MM.1S (cell line): ENCODE measurements at regions not wholly inside any gene's neighbourhood (a gene's known extent, or its start where the extent isn't known, plus 50 kb on each side); places are given as distances from the start of the nearest gene placed in this dataset.
A peak's percentile ranks its signal among the peaks of the same experiment; 100 is the strongest.

Experiments
- DNase-seq: peaks from one replicate; pipeline ENCODE4 v3.0.0-alpha.2; 2015
- H2AFZ ChIP-seq: fragments of 300-600 bp; sonication (generic); 2 replicates; pipeline ENCODE4 v1.6.0; 2016; ENCODE audit warnings: antibody characterized with exemption, low read length
- H3F3A ChIP-seq: fragments of 300-600 bp; sonication (generic); 2 replicates; pipeline ENCODE4 v1.6.1; 2016; ENCODE audit warnings: mild to moderate bottlenecking, antibody characterized with exemption, low read length, moderate library complexity, mixed read lengths; ENCODE audit not compliant: insufficient read depth
- H3K27ac ChIP-seq: fragments of 300-600 bp; sonication (generic); 2 replicates; pipeline ENCODE4 v1.5.1; 2016; ENCODE audit warnings: mild to moderate bottlenecking, low read length
- H3K27me3 ChIP-seq: fragments of 300-600 bp; sonication (generic); replicated peaks from 2 replicates; pipeline ENCODE4 v1.6.0; 2016; ENCODE audit warnings: low read length; ENCODE audit not compliant: insufficient read depth
- H3K36me3 ChIP-seq: fragments of 300-600 bp; sonication (generic); replicated peaks from 2 replicates; pipeline ENCODE4 v1.6.1; 2016; ENCODE audit warnings: mild to moderate bottlenecking, low read length, mixed read lengths; ENCODE audit not compliant: insufficient read depth
- H3K4me1 ChIP-seq: fragments of 300-600 bp; sonication (generic); 2 replicates; pipeline ENCODE4 v1.6.1; 2016; ENCODE audit warnings: low read length, mixed read lengths
- H3K4me2 ChIP-seq: fragments of 300-600 bp; sonication (generic); 2 replicates; pipeline ENCODE4 v1.6.0; 2016; ENCODE audit warnings: low read depth, low read length
- H3K4me3 ChIP-seq: fragments of 300-600 bp; sonication (generic); 2 replicates; pipeline ENCODE4 v1.5.1; 2016; ENCODE audit warnings: low read length, mixed read lengths
- H3K79me2 ChIP-seq: fragments of 300-600 bp; sonication (generic); 2 replicates; pipeline ENCODE4 v1.6.1; 2016; ENCODE audit warnings: mixed run types, low read length, mixed read lengths
- H3K9ac ChIP-seq: fragments of 300-600 bp; sonication (generic); 2 replicates; pipeline ENCODE4 v1.6.1; 2016; ENCODE audit warnings: low read length, mixed read lengths
- H3K9me2 ChIP-seq: fragments of 300-600 bp; sonication (generic); replicated peaks from 2 replicates; pipeline ENCODE4 v1.6.1; 2016; ENCODE audit warnings: mild to moderate bottlenecking, low read length, mixed read lengths; ENCODE audit not compliant: insufficient read depth
- H3K9me3 ChIP-seq: fragments of 300-600 bp; sonication (generic); replicated peaks from 2 replicates; pipeline ENCODE4 v1.6.1; 2016; ENCODE audit warnings: mild to moderate bottlenecking, low read length, mixed read lengths; ENCODE audit not compliant: insufficient read depth
- H4K20me1 ChIP-seq: fragments of 300-600 bp; sonication (generic); 2 replicates; pipeline ENCODE4 v1.6.1; 2016; ENCODE audit warnings: mild to moderate bottlenecking, low read length, moderate library complexity, mixed read lengths; ENCODE audit not compliant: insufficient read depth
- CTCF ChIP-seq: fragments of 300-600 bp; sonication (generic); IDR thresholded peaks from 2 replicates; pipeline ENCODE4 v1.5.1; 2016; ENCODE audit warnings: antibody characterized with exemption, low read length, mixed read lengths
- EZH2 ChIP-seq: fragments of 300-600 bp; sonication (generic); optimal IDR thresholded peaks from 2 replicates; pipeline ENCODE3; 2017; ENCODE audit warnings: low read depth, mild to moderate bottlenecking, antibody characterized with exemption, low read length, mixed read lengths
- EZH2phosphoT487 ChIP-seq: fragments of 300-600 bp; sonication (generic); IDR thresholded peaks from 2 replicates; pipeline ENCODE4 v1.6.1; 2018; ENCODE audit warnings: antibody characterized with exemption, low read length

GRCh38 chr14:26199590-26200370, 398.1 kb downstream of the NOVA1 start:
- H3K4me1 ChIP-seq, result no peaks in the 10 kb centered on the region
- no peak overlapping the region for H2AFZ ChIP-seq
- H3K79me2 ChIP-seq, result no peaks in the 10 kb centered on the region
- no peaks in the 10 kb centered on the region for H3K36me3 ChIP-seq
- no peaks in the 10 kb centered on the region for H4K20me1 ChIP-seq
- H3K27ac ChIP-seq, result no peak overlapping the region
- H3K9me3 ChIP-seq, result no peaks in the 10 kb centered on the region
- no peak overlapping the region for H3K9ac ChIP-seq
- no peak overlapping the region for H3K4me2 ChIP-seq
- peak; percentile 71 for DNase-seq
- H3K4me3 ChIP-seq, result no peak overlapping the region
- no peaks in the 10 kb centered on the region for H3K9me2 ChIP-seq
- H3F3A ChIP-seq, result no peaks in the 10 kb centered on the region
- TF ChIP-seq EZH2phosphoT487 (no peak), EZH2 (no peak), CTCF (no peak)
- H3K27me3 ChIP-seq, result no peaks in the 10 kb centered on the region; the same call in 1 of the 2 replicates

GRCh38 chr14:26199096-26199495, 398.7 kb downstream of the NOVA1 start:
- H3K4me2 ChIP-seq, result no peak overlapping the region
- H3K4me1 ChIP-seq, result no peaks in the 10 kb centered on the region
- no peaks in the 10 kb centered on the region for H3K9me2 ChIP-seq
- no peak overlapping the region for H3K9ac ChIP-seq
- H3K79me2 ChIP-seq, result no peaks in the 10 kb centered on the region
- no peaks in the 10 kb centered on the region for H4K20me1 ChIP-seq
- no peaks in the 10 kb centered on the region for H3F3A ChIP-seq
- TF ChIP-seq EZH2, result no peak
- no peak for TF ChIP-seq EZH2phosphoT487
- TF ChIP-seq CTCF, result no peak
- no peak for DNase-seq
- no peak overlapping the region for H3K4me3 ChIP-seq
- H2AFZ ChIP-seq, result no peak overlapping the region
- no peaks in the 10 kb centered on the region for H3K36me3 ChIP-seq
- H3K9me3 ChIP-seq, result no peaks in the 10 kb centered on the region
- H3K27me3 ChIP-seq, result no peaks in the 10 kb centered on the region; the same call in 1 of the 2 replicates
- no peak overlapping the region for H3K27ac ChIP-seq

GRCh38 chr14:26194816-26195215, 403.0 kb downstream of the NOVA1 start:
- H3K4me2 ChIP-seq, result no peak overlapping the region
- H3K27me3 ChIP-seq, result no peaks in the 10 kb centered on the region; the same call in 1 of the 2 replicates
- H3K27ac ChIP-seq, result no peak overlapping the region
- H2AFZ ChIP-seq, result no peak overlapping the region
- no peak for DNase-seq
- H3K9me3 ChIP-seq, result no peaks in the 10 kb centered on the region
- no peak for TF ChIP-seq EZH2
- no peak for TF ChIP-seq CTCF
- no peak for TF ChIP-seq EZH2phosphoT487
- no peak overlapping the region for H3K4me3 ChIP-seq
- H3K9me2 ChIP-seq, result no peaks in the 10 kb centered on the region
- H4K20me1 ChIP-seq, result no peaks in the 10 kb centered on the region
- no peak overlapping the region for H3K9ac ChIP-seq
- no peaks in the 10 kb centered on the region for H3F3A ChIP-seq
- no peaks in the 10 kb centered on the region for H3K79me2 ChIP-seq
- H3K36me3 ChIP-seq, result no peaks in the 10 kb centered on the region
- no peaks in the 10 kb centered on the region for H3K4me1 ChIP-seq
